ENCODE measurements at regions not wholly inside any gene's neighbourhood (a gene's known extent, or its start where the extent isn't known, plus 50 kb on each side); places are given as distances from the start of the nearest gene placed in this dataset.
"Not testable (repeated sequence)": the region's sequence is repeated elsewhere in the genome, so short reads cannot be mapped to it uniquely, and the experiment has no call there.

DNA sequence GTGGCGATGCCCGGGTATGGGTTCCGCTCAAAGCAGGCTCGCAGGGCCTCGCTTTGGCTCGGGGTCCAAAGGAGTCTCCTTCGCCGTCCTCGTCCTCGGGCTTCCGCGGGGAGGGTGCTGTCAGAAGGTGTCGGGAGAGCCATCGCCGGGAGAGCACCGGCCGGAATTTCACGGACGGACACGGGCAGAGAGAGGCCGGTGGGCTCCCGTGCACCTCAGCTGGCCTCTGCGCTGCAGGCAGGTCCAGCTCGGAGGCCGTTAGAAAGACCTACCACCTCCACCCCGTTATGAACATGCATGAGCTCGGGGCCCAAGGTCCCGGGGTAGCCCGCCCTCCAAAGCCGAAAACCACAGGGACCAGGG lies 1846.0 kb upstream of the DEFB115 start:
- not testable (repeated sequence) for H3K4me3 ChIP-seq (ENCODE audit: low read depth, low read length)

GRCh38 chr20:29419378-29419777 lies 1838.1 kb upstream of the DEFB115 start:
- no peak overlapping the region for H3K4me3 ChIP-seq (ENCODE audit: low read depth, low read length)

- peak overlapping the region; percentile 47 for H3K4me3 ChIP-seq (ENCODE audit: low read depth, low read length)
Observed at GRCh38 chr20:29427201-29428060, 1830.0 kb upstream of the DEFB115 start.

DNA sequence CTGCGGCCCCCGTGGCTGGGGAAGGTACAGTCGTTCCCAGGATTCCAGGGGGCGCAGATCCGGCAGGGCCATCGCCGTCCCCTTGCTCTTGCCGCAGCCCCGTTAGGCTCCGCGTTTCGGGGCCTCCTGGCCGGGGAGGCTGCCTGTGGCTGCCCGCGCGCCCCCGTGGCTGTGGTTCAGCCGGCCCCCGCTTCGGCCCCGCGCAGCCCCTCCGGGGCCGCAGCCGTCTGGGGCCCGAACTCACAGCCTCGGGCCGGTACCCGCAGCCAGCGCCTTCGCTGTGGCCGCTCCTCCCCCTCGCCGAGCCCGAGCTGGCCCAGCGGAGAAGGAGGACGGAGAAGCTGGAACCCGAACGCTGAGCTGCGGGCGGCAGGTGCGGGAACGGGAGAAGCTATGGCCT lies 1826.9 kb upstream of the DEFB115 start:
- H3K4me3 ChIP-seq (ENCODE audit: low read depth, low read length): no peak overlapping the region

- H3K4me3 ChIP-seq (ENCODE audit: low read depth, low read length): not testable (repeated sequence)
Observed at GRCh38 chr20:29440721-29441120, 1816.7 kb upstream of the DEFB115 start.

GRCh38 chr20:29443206-29443781 lies 1814.2 kb upstream of the DEFB115 start:
- not testable (repeated sequence) for H3K4me3 ChIP-seq (ENCODE audit: low read depth, low read length)

GRCh38 chr20:29443819-29444218 lies 1813.6 kb upstream of the DEFB115 start:
- H3K4me3 ChIP-seq (ENCODE audit: low read depth, low read length): no peak overlapping the region

DNA sequence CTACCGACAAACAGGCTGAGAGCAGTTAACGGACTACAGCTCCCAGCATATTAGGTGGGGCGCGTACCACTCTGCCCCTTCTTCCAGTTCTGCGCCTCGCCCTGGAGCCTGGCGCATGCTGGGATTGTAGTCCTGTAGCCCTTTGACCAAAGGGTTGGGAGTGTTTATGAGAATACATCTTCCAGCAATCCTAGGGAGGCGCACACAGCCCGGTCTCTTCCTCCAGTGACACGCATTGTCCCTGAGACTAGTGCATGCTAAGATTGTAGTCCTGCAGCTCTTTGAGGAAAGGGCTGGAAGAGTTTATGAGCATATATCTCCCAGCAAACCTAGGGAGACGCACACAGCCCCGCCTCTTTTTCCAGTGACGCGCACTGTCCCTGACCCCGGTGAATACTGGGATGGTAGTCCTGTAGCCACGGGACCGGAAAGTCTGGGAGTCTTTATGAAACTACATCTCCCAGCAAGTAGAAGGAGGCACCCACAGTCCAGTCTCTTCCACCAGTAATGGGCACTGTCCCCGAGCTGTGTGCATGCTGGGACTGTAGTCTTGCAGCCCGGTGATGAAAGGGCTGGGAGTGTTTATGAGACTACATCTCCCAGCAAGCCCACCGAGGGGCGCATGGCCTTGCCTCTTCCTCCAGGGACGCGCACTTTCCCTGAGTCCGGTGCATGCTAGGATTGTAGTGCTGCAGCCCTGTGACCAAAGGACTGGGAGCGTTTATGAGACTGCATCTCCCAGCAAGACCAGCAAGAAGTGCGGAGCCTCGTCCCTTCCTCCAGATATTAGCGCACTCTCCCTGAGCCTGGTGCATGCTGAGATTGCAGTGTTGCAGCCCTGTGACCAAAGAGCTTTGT lies 1812.2 kb upstream of the DEFB115 start:
- H3K4me3 ChIP-seq (ENCODE audit: low read depth, low read length): peak overlapping the region; percentile 27

DNA sequence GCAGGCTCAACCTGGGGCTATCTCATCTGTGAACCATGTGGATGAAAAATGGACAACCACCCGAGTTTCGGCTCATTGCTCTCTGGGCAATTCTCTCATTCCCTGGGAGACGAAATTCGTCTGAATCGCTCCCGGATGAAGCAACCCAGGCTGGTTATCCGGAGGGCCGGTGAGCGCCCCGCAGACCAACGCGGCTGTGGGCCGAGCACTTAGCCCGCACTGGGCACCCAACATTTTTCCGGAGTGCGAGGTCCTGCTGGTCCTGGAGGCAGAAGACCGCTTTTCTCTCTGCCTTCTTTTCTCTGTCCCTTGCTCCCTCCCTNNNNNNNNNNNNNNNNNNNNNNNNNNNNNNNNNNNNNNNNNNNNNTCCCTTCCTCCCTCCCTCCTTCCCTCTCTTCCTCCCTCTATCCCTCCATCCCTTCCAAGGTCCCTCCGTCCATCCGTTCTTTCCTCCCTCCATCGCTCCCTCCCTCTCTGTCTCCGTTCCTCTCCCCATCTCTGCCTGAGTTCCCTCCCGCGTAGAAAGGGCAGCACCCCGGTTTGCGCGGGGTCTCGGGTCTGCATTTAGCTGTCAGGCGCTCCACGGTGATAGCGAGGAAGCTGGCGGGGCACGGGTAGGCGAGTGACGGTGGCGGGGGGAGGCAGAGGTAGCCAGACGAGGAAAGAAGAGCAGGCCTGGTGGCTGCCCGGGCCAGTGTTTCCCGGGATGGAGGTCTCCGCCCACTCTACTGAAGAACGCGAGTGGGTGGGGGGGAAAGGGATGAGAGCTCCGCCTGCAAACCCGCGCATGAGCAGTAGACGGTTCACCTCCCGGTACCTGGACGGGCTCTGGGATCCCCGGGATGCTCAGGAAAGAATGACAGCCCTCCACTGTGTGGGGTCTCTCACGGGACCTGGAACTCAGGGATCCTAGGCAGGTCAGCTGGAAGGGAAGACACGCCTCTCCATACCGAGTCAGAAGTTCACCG lies 1809.7 kb upstream of the DEFB115 start:
- peak overlapping the region; percentile 4 for H3K4me3 ChIP-seq (ENCODE audit: low read depth, low read length)

DNA sequence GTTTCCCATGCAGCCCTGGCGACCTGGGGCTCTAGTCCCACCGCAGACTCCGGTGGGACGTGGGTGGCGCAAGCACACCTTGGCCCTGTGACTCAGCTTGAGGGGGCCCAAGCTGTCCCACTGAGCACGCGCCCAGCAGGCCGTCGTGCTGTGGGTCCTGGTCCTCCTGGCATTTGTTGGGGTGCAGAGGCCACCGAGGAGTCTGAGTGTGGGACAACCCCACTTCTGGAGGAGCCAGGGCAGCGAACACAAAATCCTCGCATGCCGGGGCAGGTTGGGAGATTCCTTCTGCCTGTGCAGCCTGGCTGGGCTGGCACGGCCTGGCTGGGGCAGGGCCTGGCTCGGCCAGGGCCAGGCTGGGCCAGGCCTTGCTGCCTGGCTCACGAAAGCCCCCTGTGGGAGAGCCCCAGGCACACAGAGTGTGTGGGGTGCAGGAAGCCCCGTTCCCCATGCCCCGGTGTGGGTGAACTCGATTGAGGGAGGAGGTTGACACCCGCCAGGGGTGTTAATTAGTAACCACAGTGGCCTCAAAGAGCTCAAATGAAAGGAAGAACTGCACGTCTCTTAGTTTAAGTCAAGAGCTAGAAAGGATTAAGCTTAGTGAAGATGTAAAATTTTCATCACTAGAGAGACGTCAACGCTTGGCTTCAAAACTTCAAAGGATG lies 1808.5 kb upstream of the DEFB115 start:
- H3K4me3 ChIP-seq (ENCODE audit: low read depth, low read length): no peak overlapping the region

DNA sequence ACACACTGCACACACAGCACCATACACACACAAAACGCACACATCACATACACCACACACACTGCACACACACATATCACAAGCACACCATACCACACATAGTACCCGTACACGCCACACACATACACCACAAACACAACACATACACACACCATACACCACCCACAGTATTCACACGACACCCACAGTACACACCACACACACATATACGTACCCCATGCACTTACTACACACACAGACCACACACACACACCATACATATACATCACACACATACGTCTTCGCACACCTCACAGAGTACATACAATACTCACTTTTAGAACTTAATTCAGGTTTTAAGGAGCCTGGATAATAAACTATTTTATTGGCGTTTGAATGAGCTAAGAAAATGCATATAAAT lies 1805.3 kb upstream of the DEFB115 start:
- no peak overlapping the region for H3K4me3 ChIP-seq (ENCODE audit: low read depth, low read length)

- not testable (repeated sequence) for H3K4me3 ChIP-seq (ENCODE audit: low read depth, low read length)
Observed at GRCh38 chr20:29456987-29457693, 1800.3 kb upstream of the DEFB115 start.

DNA sequence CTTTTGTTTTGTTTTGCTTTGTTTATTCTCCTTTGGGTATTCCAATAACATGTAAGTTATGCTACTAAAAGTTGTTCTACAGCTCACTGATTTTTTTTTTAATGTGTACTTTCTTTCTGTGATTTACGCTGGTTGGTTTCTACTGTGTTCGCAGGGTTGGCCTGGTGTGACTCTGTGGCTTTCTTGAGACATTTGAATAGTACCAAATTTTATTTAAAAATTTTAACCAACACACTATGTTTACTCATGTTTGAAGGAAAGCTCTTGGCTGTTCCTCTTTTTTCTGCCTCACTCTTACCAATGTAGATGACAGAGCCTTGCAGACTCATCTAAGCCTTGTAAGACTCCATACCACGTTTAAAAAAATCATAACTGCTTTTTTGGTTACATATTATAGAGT lies 1784.9 kb upstream of the DEFB115 start:
- no peak overlapping the region for H3K4me3 ChIP-seq (ENCODE audit: low read depth, low read length)

- not testable (repeated sequence) for H3K4me3 ChIP-seq (ENCODE audit: low read depth, low read length)
Observed at GRCh38 chr20:29492840-29493239, 1764.6 kb upstream of the DEFB115 start.

- not testable (repeated sequence) for H3K4me3 ChIP-seq (ENCODE audit: low read depth, low read length)
Observed at GRCh38 chr20:29496767-29497166, 1760.7 kb upstream of the DEFB115 start.

GRCh38 chr20:29497261-29497671 lies 1760.2 kb upstream of the DEFB115 start:
- H3K4me3 ChIP-seq (ENCODE audit: low read depth, low read length): no peak overlapping the region

- not testable (repeated sequence) for H3K4me3 ChIP-seq (ENCODE audit: low read depth, low read length)
Observed at GRCh38 chr20:29497684-29498083, 1759.8 kb upstream of the DEFB115 start.

DNA sequence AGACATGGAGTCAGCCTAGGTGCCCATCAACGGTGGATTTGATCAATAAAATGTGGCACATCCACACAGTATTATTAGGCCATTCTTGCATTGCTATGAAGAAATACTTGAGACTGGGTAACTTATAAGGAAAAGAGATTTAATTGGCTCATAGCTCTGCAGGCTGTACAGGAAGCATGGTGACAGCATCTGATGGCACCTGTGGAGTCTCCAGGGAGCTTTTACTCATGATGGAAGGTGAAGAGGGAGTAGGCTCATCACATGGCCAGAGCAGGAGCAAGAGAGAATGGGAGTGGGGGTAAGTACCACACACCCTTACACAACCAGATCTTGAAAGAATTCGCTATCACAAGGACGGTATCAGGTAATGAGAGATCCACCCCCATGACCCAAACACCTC lies 1756.7 kb upstream of the DEFB115 start:
- not testable (repeated sequence) for H3K4me3 ChIP-seq (ENCODE audit: low read depth, low read length)

GRCh38 chr20:29514634-29515033 lies 1742.8 kb upstream of the DEFB115 start:
- H3K4me3 ChIP-seq (ENCODE audit: low read depth, low read length): not testable (repeated sequence)

Measured in iPS-11a (cell line).